Thyroid gland (tissue), 4 donors: ENCODE measurements at regions not wholly inside any gene's neighbourhood (a gene's known extent, or its start where the extent isn't known, plus 50 kb on each side); places are given as distances from the start of the nearest gene placed in this dataset.

Experiments used
- CTCF ChIP-seq, 6 experiments: fragments of 200-600 bp in 3 of 6; fragments of 450-650 bp in 3 of 6; sonication (generic) in 3 of 6; IDR thresholded peaks; one replicate each; pipeline ENCODE4 v1.5.1; 2016 to 2019; ENCODE audit warnings: antibody characterized with exemption in 6 of 6, mild to moderate bottlenecking in 2 of 6, inconsistent platforms in 1 of 6, moderate library complexity in 1 of 6
- POLR2A ChIP-seq, 2 donors: fragments of 450-650 bp; IDR thresholded peaks; one replicate each; pipeline ENCODE4 v1.6.1; 2017; ENCODE audit warnings: antibody characterized with exemption in 2 of 2, mild to moderate bottlenecking in 2 of 2, moderate library complexity in 1 of 2

GRCh38 chr2:167834707-167835106 lies 412.7 kb downstream of the STK39 start:
- TF ChIP-seq POLR2A (IDR thresholded peaks at IDR 0.05) (no peak), CTCF (IDR thresholded peaks at IDR 0.05) (no peak)
